Endothelial cell of umbilical vein (primary cell): ENCODE measurements at regions not wholly inside any gene's neighbourhood (a gene's known extent, or its start where the extent isn't known, plus 50 kb on each side); places are given as distances from the start of the nearest gene placed in this dataset.

ENCODE experiments used
- BruUV-seq: library from RNA; stranded (reverse); fragments of 400-500 nt; replicated peaks from 2 replicates; lab custom pipeline; 2021; lab: Mats Ljungman, UMichigan
- CTCF ChIA-PET: fragments of 300-600, 350-600 bp; sonication (Branson Sonifier 250); formaldehyde crosslinking; loops from one replicate; lab custom pipeline; 2021; ENCODE audit warnings: antibody characterized with exemption, inconsistent platforms; lab: Charles Lee
- POLR2A ChIA-PET: fragments of 300-600, 350-600 bp; sonication (Branson Sonifier 250); formaldehyde crosslinking; loops from one replicate; lab custom pipeline; 2021; ENCODE audit warnings: antibody characterized with exemption, inconsistent platforms; lab: Charles Lee
- DNase-seq: peaks from one replicate; pipeline ENCODE4 v3.0.0-alpha.2; 2011; ENCODE audit warnings: low read depth, low spot score
- FAIRE-seq: peaks from 2 replicates; lab custom pipeline; 2011; peaks lifted over from hg19 to GRCh38; lab: Jason Lieb, UNC
- H2AFZ ChIP-seq: 2 replicates; pipeline ENCODE4 v1.6.0; 2012; ENCODE audit warnings: low read depth, low read length, control low read depth, inconsistent platforms
- H3K27ac ChIP-seq: 2 replicates; pipeline ENCODE4 v1.5.1; 2011; ENCODE audit warnings: low read depth, mild to moderate bottlenecking, control low read depth, low read length, moderate library complexity; ENCODE audit not compliant: insufficient read depth
- H3K27me3 ChIP-seq, 2 experiments: 2 replicates each; pipeline versions ENCODE4 v1.6.0 to v1.6.1; 2011; ENCODE audit warnings: low read length in 2 of 2, mixed read lengths in 1 of 2; ENCODE audit not compliant: control insufficient read depth in 2 of 2, insufficient read depth in 2 of 2
- H3K36me3 ChIP-seq, 2 experiments: 2 replicates in 1 of 2; 3 replicates in 1 of 2; pipeline ENCODE4 v1.5.1; 2011; ENCODE audit warnings: low read length in 2 of 2, mild to moderate bottlenecking in 1 of 2, moderate library complexity in 1 of 2; ENCODE audit not compliant: control insufficient read depth in 2 of 2, insufficient read depth in 2 of 2; ENCODE audit errors: extremely low read depth in 1 of 2
- H3K4me1 ChIP-seq: 3 replicates; pipeline ENCODE4 v1.5.1; 2011; ENCODE audit warnings: mild to moderate bottlenecking, low read length; ENCODE audit not compliant: control insufficient read depth, insufficient read depth; ENCODE audit errors: extremely low read depth
- H3K4me2 ChIP-seq: 2 replicates; pipeline ENCODE4 v1.6.1; 2011; ENCODE audit warnings: low read length, control low read depth, mixed read lengths; ENCODE audit not compliant: insufficient read depth
- H3K4me3 ChIP-seq, 3 experiments: fragments of 200-600 bp in 1 of 3; sonication (generic), shearing (Covaris generic) in 1 of 3; replicated peaks in 1 of 3; 2 replicates each; pipeline ENCODE4 v1.5.1; 2011 to 2016; ENCODE audit warnings: control low read depth in 3 of 3, low read length in 3 of 3, mild to moderate bottlenecking in 2 of 3, inconsistent platforms in 1 of 3, low read depth in 1 of 3, moderate library complexity in 1 of 3; ENCODE audit not compliant: insufficient read depth in 1 of 3
- H3K79me2 ChIP-seq: 2 replicates; pipeline ENCODE4 v1.6.0; 2012; ENCODE audit warnings: low read length, inconsistent platforms; ENCODE audit not compliant: control insufficient read depth, insufficient read depth
- H3K9ac ChIP-seq: replicated peaks from 2 replicates; pipeline ENCODE3; 2011; ENCODE audit warnings: low read length, control low read depth; ENCODE audit not compliant: insufficient read depth; ENCODE audit errors: extremely low read depth
- H3K9me1 ChIP-seq: replicated peaks from 3 replicates; pipeline ENCODE4 v1.6.0; 2011; ENCODE audit warnings: mild to moderate bottlenecking, low read length; ENCODE audit not compliant: control insufficient read depth, insufficient read depth; ENCODE audit errors: extremely low read depth
- H3K9me3 ChIP-seq: replicated peaks from 2 replicates; pipeline ENCODE4 v1.5.1; 2012; ENCODE audit warnings: low read length, inconsistent platforms; ENCODE audit not compliant: control insufficient read depth, insufficient read depth
- H4K20me1 ChIP-seq: replicated peaks from 2 replicates; pipeline ENCODE3; 2011; ENCODE audit warnings: mild to moderate bottlenecking, low read length; ENCODE audit not compliant: control insufficient read depth, insufficient read depth; ENCODE audit errors: extremely low read depth
- CTCF ChIP-seq, 2 donors: IDR thresholded peaks; 1 replicate in 1 of 2; 2 replicates in 1 of 2; pipeline ENCODE4 v1.5.1; 2011; ENCODE audit warnings: low read length in 2 of 2, mild to moderate bottlenecking in 2 of 2, moderate library complexity in 2 of 2, control low read depth in 1 of 2, inconsistent platforms in 1 of 2, low read depth in 1 of 2; ENCODE audit not compliant: insufficient read depth in 1 of 2; ENCODE audit errors: extremely low read depth in 1 of 2
- EZH2 ChIP-seq: IDR thresholded peaks from 2 replicates; pipeline ENCODE4 v1.6.1; 2012; ENCODE audit warnings: borderline replicate concordance, low read depth, mild to moderate bottlenecking, moderate library complexity, low read length, inconsistent platforms; ENCODE audit not compliant: severe bottlenecking
- FOS ChIP-seq: IDR thresholded peaks from 2 replicates; pipeline ENCODE4 v1.6.1; 2011; ENCODE audit warnings: mild to moderate bottlenecking, low read length, moderate library complexity, borderline replicate concordance; ENCODE audit not compliant: insufficient read depth
- GATA2 ChIP-seq: IDR thresholded peaks from 2 replicates; pipeline ENCODE4 v1.7.0; 2011; ENCODE audit warnings: low read depth, mild to moderate bottlenecking, moderate library complexity, mixed read lengths, low read length; ENCODE audit not compliant: insufficient read length, insufficient read depth
- JUN ChIP-seq: IDR thresholded peaks from 2 replicates; pipeline ENCODE4 v1.6.1; 2011; ENCODE audit warnings: borderline replicate concordance, low read depth; ENCODE audit not compliant: insufficient read length, insufficient read depth
- MAX ChIP-seq: IDR thresholded peaks from 2 replicates; pipeline ENCODE4 v1.6.1; 2011; ENCODE audit not compliant: insufficient read depth, insufficient read length
- MYC ChIP-seq: IDR thresholded peaks from one replicate; pipeline ENCODE4 v1.6.1; 2011; ENCODE audit warnings: mild to moderate bottlenecking, low read depth, low read length
- POLR2A ChIP-seq: IDR thresholded peaks from 2 replicates; pipeline ENCODE4 v1.6.1; 2012; ENCODE audit warnings: low read depth, mild to moderate bottlenecking, control low read depth, low read length
- POLR2AphosphoS5 ChIP-seq: IDR thresholded peaks from 2 replicates; pipeline ENCODE4 v1.6.1; 2012; ENCODE audit warnings: low read depth, mild to moderate bottlenecking, control low read depth, low read length, moderate library complexity; ENCODE audit not compliant: insufficient read depth
- dilution Hi-C: fragments of 300-500 bp; cut with MboI; formaldehyde crosslinking; loops from one replicate; pipeline ENCODE4 v1.15.0; 2019; ENCODE audit warnings: low sequenced_read_pairs; ENCODE audit not compliant: extremely low pct_ligation_motif_present
- intact Hi-C: fragments of 100-400 bp; cut with micrococcal nuclease; formaldehyde crosslinking; loops from one replicate; pipeline ENCODE4 v1.10.0; 2022

- H3K4me1 ChIP-seq = no peaks in the 10 kb centered on the region
- no peaks in the 10 kb centered on the region for H3K79me2 ChIP-seq
- H4K20me1 ChIP-seq = no peaks in the 10 kb centered on the region
- BruUV-seq = no TSS peak
- no peaks in the 10 kb centered on the region for H3K27me3 ChIP-seq
- TF ChIP-seq MYC (no peak), POLR2AphosphoS5 (no peak), GATA2 (no peak), CTCF (IDR thresholded peaks at IDR 0.05; ENCODE audit: extremely low read depth in 1 of 2, insufficient read depth in 1 of 2, low read depth in 1 of 2, low read length in 2 of 2) (no peak), POLR2A (no peak), MAX (no peak), FOS (no peak), EZH2 (no peak), JUN (no peak)
- FAIRE-seq (no peak), DNase-seq (no peak)
- H3K4me2 ChIP-seq = no peak overlapping the region
- no peaks in the 10 kb centered on the region for H3K36me3 ChIP-seq
- no peaks in the 10 kb centered on the region for H3K9me1 ChIP-seq
- POLR2A ChIA-PET = no interaction called here
- no peak overlapping the region for H3K27ac ChIP-seq
- H3K9ac ChIP-seq = no peak overlapping the region
- H2AFZ ChIP-seq = no peak overlapping the region
- no peaks in the 10 kb centered on the region for H3K9me3 ChIP-seq
- CTCF ChIA-PET = no interaction called here
- dilution Hi-C loops = no loop called here
- no peak overlapping the region for H3K4me3 ChIP-seq
- intact Hi-C loops = no loop called here
These were observed 275.3 kb downstream of the RAD51AP2 start for GRCh38 chr2:17242813-17243485.
